ENCODE measurements at regions not wholly inside any gene's neighbourhood (a gene's known extent, or its start where the extent isn't known, plus 50 kb on each side); places are given as distances from the start of the nearest gene placed in this dataset.

DNA sequence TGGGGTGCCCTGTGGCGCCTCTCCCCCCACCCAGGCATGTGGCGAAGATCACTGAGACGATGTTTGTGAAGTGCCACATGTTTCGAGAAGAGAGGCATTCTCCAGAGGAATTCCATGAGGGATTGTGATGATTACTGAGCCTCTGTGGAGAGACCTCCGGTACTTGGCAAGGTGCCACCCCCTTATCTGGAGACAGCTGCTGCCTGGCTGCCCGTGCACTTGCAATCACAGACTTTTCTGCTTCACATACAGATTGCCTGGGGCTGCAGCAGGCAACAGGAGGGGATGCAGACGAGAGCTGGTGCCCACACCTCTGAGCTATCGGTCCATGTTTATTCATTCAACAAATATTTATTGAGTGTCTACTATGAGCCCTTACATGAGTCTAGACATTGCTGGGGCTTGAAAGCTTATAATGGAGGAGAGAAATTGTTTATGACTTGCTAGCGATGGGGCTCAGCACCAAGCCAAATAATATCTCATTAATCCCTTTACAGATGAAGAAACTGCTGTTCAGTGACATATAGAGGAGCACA is 317.2 kb upstream of the ZFHX3 start:
- Mint-ChIP-seq H3K36me3 (ENCODE audit: low read depth) (no peaks in the 10 kb centered on the region), H3K4me1 (ENCODE audit: low read depth) (no peaks in the 10 kb centered on the region), H3K27me3 (ENCODE audit: low read depth) (no peaks in the 10 kb centered on the region), H3K27ac (no peak overlapping the region), H3K9me3 (peaks cover 4% of the 10 kb centered on the region), H3K4me3 (no peak overlapping the region)
- no peak for DNase-seq (ENCODE audit: low spot score)

DNA sequence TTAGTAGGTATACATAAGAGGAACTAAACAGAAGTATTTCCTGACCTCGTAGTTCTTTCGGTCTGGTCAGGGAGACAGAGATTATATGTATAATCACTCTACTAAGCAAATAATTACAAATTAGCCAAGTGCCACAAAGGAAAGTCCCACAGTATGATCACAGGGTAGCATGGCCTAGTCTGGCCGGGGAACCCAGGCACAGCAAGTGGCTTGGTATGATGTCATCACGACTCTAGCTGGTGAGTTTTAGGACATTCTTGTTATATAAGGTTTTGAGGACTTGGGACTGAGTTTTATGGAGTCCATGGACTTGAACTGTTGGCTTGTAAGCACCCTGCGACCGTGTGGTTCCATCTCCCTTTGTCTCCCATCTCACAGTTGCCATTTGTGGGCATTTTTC is 316.5 kb upstream of the ZFHX3 start:
- Mint-ChIP-seq H3K27ac (no peak overlapping the region), H3K36me3 (ENCODE audit: low read depth) (no peaks in the 10 kb centered on the region), H3K4me3 (no peak overlapping the region), H3K27me3 (ENCODE audit: low read depth) (no peaks in the 10 kb centered on the region), H3K4me1 (ENCODE audit: low read depth) (no peaks in the 10 kb centered on the region), H3K9me3 (peaks cover 4% of the 10 kb centered on the region)
- DNase-seq (ENCODE audit: low spot score): no peak

DNA sequence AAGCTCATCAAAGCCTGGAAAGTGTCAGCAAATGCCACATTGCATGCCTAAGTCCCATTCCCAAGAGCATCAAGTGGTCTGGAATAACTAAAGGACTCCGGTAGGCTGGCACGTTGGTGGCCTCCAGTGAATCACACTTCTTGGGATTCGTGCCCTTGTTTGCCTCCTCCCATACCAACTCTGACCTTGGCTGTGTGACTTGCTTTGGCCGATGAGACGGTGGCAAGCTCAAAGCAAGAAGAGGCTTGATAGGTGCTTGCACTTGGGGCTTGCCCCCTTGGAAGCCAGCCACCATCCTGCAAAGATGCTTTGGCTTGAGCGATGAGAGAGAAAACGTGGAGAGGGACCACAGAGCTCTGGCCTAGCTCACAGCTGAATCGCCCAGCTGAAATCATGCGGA is 313.1 kb upstream of the ZFHX3 start:
- Mint-ChIP-seq H3K36me3 (ENCODE audit: low read depth) (no peaks in the 10 kb centered on the region), H3K27ac (no peak overlapping the region), H3K9me3 (no peaks in the 10 kb centered on the region), H3K4me3 (no peak overlapping the region), H3K4me1 (ENCODE audit: low read depth) (no peaks in the 10 kb centered on the region), H3K27me3 (ENCODE audit: low read depth) (no peaks in the 10 kb centered on the region)
- DNase-seq (ENCODE audit: low spot score): no peak

DNA sequence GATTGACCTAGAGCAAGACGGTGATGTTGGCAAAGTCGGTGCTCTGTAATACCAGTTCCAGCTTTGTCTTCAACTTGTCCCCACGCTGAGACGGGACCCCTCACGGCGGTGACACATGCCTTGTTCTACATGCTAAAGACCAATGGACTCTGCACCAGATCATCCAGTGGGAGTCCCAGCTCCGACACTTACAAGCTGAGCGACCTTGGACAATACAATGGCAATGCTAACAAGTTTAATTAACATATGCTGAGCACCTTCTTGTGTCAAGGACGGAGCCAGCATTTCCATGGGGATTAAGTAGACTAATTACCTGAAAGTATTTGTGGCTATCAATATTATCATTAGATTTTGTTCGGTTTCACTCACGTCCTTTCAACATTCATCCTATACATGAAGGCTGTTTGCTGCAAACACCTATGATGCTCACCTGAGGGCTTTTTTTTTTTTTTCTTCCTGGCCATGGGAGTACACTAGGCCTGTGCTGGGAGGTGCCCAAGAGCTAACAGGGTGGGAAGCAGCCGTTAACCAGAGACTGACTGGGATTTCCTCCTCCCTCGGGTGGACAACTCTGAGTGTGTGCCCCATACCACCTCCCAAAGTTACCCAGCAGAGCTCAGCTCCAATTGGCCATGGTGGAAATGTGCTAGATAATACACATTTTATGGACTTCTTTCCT is 308.6 kb upstream of the ZFHX3 start:
- no peak overlapping the region for H3K27ac Mint-ChIP-seq
- no peak for DNase-seq (ENCODE audit: low spot score)
- no peaks in the 10 kb centered on the region for H3K9me3 Mint-ChIP-seq
- H3K4me3 Mint-ChIP-seq: no peak overlapping the region
- H3K36me3 Mint-ChIP-seq (ENCODE audit: low read depth): no peaks in the 10 kb centered on the region
- no peaks in the 10 kb centered on the region for H3K27me3 Mint-ChIP-seq (ENCODE audit: low read depth)
- H3K4me1 Mint-ChIP-seq (ENCODE audit: low read depth): no peaks in the 10 kb centered on the region

GRCh38 chr16:73355981-73356380 is 308.1 kb upstream of the ZFHX3 start:
- no peaks in the 10 kb centered on the region for H3K9me3 Mint-ChIP-seq

GRCh38 chr16:73354434-73354833 is 306.5 kb upstream of the ZFHX3 start:
- Mint-ChIP-seq H3K36me3 (ENCODE audit: low read depth) (no peaks in the 10 kb centered on the region), H3K27ac (no peak overlapping the region), H3K27me3 (ENCODE audit: low read depth) (no peaks in the 10 kb centered on the region), H3K9me3 (no peaks in the 10 kb centered on the region), H3K4me1 (ENCODE audit: low read depth) (no peaks in the 10 kb centered on the region), H3K4me3 (no peak overlapping the region)
- no peak for DNase-seq (ENCODE audit: low spot score)

More at GRCh38 chr16:73355981-73356380, 308.1 kb upstream of the ZFHX3 start:
- Mint-ChIP-seq H3K27ac (no peak overlapping the region), H3K4me3 (no peak overlapping the region), H3K27me3 (ENCODE audit: low read depth) (no peaks in the 10 kb centered on the region), H3K36me3 (ENCODE audit: low read depth) (no peaks in the 10 kb centered on the region), H3K4me1 (ENCODE audit: low read depth) (no peaks in the 10 kb centered on the region)
- DNase-seq (ENCODE audit: low spot score): no peak

DNA sequence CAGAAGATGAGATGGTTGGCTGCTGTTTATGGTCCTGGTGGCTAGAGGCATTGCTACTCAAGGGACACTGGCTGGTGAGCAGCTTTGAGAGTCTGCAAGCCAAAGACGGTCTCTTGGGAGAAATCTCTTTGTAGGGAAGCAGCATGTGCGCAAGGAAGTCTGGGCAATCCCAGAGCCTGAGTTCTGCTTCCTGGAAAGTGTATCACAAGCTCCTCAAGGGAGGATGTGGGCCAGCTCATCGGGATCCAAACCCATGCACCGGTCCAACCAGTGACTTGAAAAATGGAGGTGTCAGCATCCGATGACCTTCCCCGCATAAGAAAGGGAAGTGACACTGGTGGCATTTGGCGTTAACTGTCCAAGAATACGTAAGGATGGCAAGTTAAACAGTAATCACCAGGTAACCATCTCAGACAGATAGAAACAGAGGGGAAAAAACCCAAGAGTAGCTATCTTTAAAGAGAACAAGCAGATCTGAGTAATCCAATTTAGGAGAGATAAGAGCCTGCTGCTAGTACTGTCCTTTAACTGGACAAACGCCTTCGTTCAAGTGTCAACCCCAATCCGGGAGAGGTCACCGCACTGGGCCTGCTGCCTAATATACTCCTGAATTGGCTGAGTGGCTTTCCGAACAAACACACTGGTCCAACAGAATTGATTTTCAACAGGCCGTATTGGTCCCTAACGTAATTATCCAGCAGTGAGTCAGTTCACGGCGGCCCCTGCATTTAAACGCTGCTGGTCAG is 303.0 kb upstream of the ZFHX3 start:
- no peaks in the 10 kb centered on the region for H3K36me3 Mint-ChIP-seq (ENCODE audit: low read depth)
- H3K4me3 Mint-ChIP-seq: no peak overlapping the region
- no peaks in the 10 kb centered on the region for H3K9me3 Mint-ChIP-seq
- H3K4me1 Mint-ChIP-seq (ENCODE audit: low read depth): no peaks in the 10 kb centered on the region
- H3K27me3 Mint-ChIP-seq (ENCODE audit: low read depth): no peaks in the 10 kb centered on the region
- no peak for DNase-seq (ENCODE audit: low spot score)
- no peak overlapping the region for H3K27ac Mint-ChIP-seq

- Mint-ChIP-seq H3K4me3 (no peak overlapping the region), H3K27ac (no peak overlapping the region)
These were observed 299.8 kb upstream of the ZFHX3 start for GRCh38 chr16:73347500-73348375.

GRCh38 chr16:73339821-73340220 is 291.9 kb upstream of the ZFHX3 start:
- H3K4me1 Mint-ChIP-seq (ENCODE audit: low read depth): no peaks in the 10 kb centered on the region
- H3K27ac Mint-ChIP-seq: no peak overlapping the region
- no peak overlapping the region for H3K4me3 Mint-ChIP-seq
- H3K36me3 Mint-ChIP-seq (ENCODE audit: low read depth): no peaks in the 10 kb centered on the region
- no peaks in the 10 kb centered on the region for H3K9me3 Mint-ChIP-seq
- no peaks in the 10 kb centered on the region for H3K27me3 Mint-ChIP-seq (ENCODE audit: low read depth)
- no peak for DNase-seq (ENCODE audit: low spot score)

More at GRCh38 chr16:73347500-73348375, 299.8 kb upstream of the ZFHX3 start:
- DNase-seq (ENCODE audit: low spot score): no peak
- H3K36me3 Mint-ChIP-seq (ENCODE audit: low read depth): no peaks in the 10 kb centered on the region
- no peaks in the 10 kb centered on the region for H3K27me3 Mint-ChIP-seq (ENCODE audit: low read depth)
- no peaks in the 10 kb centered on the region for H3K9me3 Mint-ChIP-seq
- H3K4me1 Mint-ChIP-seq (ENCODE audit: low read depth): no peaks in the 10 kb centered on the region

GRCh38 chr16:73337373-73338296 is 289.7 kb upstream of the ZFHX3 start:
- Mint-ChIP-seq H3K27ac (no peak overlapping the region), H3K9me3 (no peaks in the 10 kb centered on the region), H3K36me3 (ENCODE audit: low read depth) (no peaks in the 10 kb centered on the region), H3K4me1 (ENCODE audit: low read depth) (no peaks in the 10 kb centered on the region), H3K27me3 (ENCODE audit: low read depth) (no peaks in the 10 kb centered on the region), H3K4me3 (no peak overlapping the region)
- no peak for DNase-seq (ENCODE audit: low spot score)

- H3K4me1 Mint-ChIP-seq (ENCODE audit: low read depth): no peaks in the 10 kb centered on the region
- H3K27ac Mint-ChIP-seq: no peak overlapping the region
- no peaks in the 10 kb centered on the region for H3K36me3 Mint-ChIP-seq (ENCODE audit: low read depth)
- peaks cover 3% of the 10 kb centered on the region for H3K9me3 Mint-ChIP-seq
- no peak overlapping the region for H3K4me3 Mint-ChIP-seq
- no peak for DNase-seq (ENCODE audit: low spot score)
- H3K27me3 Mint-ChIP-seq (ENCODE audit: low read depth): no peaks in the 10 kb centered on the region
These were observed 281.7 kb upstream of the ZFHX3 start for GRCh38 chr16:73329358-73330286.

GRCh38 chr16:73326770-73327470 is 279.0 kb upstream of the ZFHX3 start:
- Mint-ChIP-seq H3K4me3 (no peak overlapping the region), H3K4me1 (ENCODE audit: low read depth) (no peaks in the 10 kb centered on the region), H3K27ac (no peak overlapping the region), H3K27me3 (ENCODE audit: low read depth) (no peaks in the 10 kb centered on the region), H3K9me3 (peaks cover 3% of the 10 kb centered on the region), H3K36me3 (ENCODE audit: low read depth) (no peaks in the 10 kb centered on the region)
- no peak for DNase-seq (ENCODE audit: low spot score)
